Type B pancreatic cell (in vitro differentiated cells): ENCODE measurements at regions not wholly inside any gene's neighbourhood (a gene's known extent, or its start where the extent isn't known, plus 50 kb on each side); places are given as distances from the start of the nearest gene placed in this dataset.

Experiments
- DNase-seq: peaks from one replicate; pipeline ENCODE4 v3.0.0; 2021; ENCODE audit warnings: mixed read lengths; ENCODE audit not compliant: unreplicated experiment; ENCODE audit errors: extremely low spot score
- H3K27ac Mint-ChIP-seq: 2 replicates; pipeline ENCODE4 v1.8.0; 2021; ENCODE audit warnings: mild to moderate bottlenecking, mixed read lengths
- H3K27me3 Mint-ChIP-seq: 2 replicates; pipeline ENCODE4 v1.8.0; 2021; ENCODE audit warnings: mixed read lengths
- H3K36me3 Mint-ChIP-seq: 2 replicates; pipeline ENCODE4 v1.8.0; 2021; ENCODE audit warnings: mixed read lengths
- H3K4me1 Mint-ChIP-seq: one replicate; pipeline ENCODE4 v1.8.0; 2021; ENCODE audit warnings: mixed read lengths; ENCODE audit not compliant: unreplicated experiment
- H3K4me3 Mint-ChIP-seq: 2 replicates; pipeline ENCODE4 v1.8.0; 2021; ENCODE audit warnings: mild to moderate bottlenecking, mixed read lengths
- H3K9me3 Mint-ChIP-seq: 2 replicates; pipeline ENCODE4 v1.8.0; 2021; ENCODE audit warnings: mixed read lengths
- TF ChIP-seq, protein P1 (sequence below): fragments of 200-600 bp; sonication (generic); conservative IDR thresholded peaks from 2 replicates; pipeline ENCODE4 v1.5.0; 2021; ENCODE audit warnings: antibody characterized with exemption, mild to moderate bottlenecking

DNA sequence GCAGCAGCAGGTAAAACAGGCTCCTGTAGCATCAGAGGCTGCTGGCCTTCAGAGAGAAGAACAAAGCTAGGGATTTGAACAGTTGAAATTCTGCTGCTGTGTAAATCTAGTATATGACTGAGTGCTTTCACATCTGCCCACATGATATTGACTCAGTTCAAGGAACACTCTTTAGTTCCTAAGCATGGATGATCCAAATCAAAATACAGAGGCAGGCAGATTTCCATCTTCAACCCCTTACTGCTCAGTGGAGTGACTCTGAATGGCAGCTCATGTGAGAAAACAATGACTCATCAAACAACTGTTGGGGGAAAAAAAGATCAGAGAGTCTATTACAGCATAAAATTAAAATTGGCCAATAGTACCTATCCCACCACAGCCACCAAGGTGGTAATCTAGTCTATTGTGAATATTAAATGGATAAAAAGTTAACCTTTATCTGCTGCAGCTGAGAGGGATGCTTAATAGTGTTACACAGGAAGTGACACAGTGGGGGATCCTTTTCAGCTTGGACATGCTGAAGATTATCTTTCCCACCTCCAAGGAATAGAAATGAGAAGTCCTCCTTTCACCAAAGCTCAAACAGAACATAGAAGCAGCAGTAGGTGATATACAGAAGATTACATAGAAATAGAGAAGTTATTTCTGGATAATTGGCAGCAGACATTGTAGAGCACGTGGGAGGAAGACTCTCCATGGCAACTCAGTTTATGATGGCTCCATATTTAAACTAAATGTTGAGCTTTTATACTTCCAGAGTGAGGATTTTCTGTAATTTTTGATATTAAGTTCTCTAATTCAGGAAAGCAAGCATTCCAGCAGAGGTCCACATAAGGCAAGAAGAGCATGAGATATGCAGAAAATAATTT, 239.7 kb upstream of the ERCC4 start:
- H3K27me3 Mint-ChIP-seq = peaks cover 14% of the 10 kb centered on the region
- no peaks in the 10 kb centered on the region for H3K4me1 Mint-ChIP-seq
- TF ChIP-seq, protein P1, sequence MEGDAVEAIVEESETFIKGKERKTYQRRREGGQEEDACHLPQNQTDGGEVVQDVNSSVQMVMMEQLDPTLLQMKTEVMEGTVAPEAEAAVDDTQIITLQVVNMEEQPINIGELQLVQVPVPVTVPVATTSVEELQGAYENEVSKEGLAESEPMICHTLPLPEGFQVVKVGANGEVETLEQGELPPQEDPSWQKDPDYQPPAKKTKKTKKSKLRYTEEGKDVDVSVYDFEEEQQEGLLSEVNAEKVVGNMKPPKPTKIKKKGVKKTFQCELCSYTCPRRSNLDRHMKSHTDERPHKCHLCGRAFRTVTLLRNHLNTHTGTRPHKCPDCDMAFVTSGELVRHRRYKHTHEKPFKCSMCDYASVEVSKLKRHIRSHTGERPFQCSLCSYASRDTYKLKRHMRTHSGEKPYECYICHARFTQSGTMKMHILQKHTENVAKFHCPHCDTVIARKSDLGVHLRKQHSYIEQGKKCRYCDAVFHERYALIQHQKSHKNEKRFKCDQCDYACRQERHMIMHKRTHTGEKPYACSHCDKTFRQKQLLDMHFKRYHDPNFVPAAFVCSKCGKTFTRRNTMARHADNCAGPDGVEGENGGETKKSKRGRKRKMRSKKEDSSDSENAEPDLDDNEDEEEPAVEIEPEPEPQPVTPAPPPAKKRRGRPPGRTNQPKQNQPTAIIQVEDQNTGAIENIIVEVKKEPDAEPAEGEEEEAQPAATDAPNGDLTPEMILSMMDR = no peak
- DNase-seq = no peak
- H3K27ac Mint-ChIP-seq = no peak overlapping the region
- no peaks in the 10 kb centered on the region for H3K9me3 Mint-ChIP-seq
- no peak overlapping the region for H3K4me3 Mint-ChIP-seq
- no peaks in the 10 kb centered on the region for H3K36me3 Mint-ChIP-seq

GRCh38 chr16:13684819-13685563, 235.0 kb upstream of the ERCC4 start:
- no peak overlapping the region for H3K27ac Mint-ChIP-seq
- no peak for DNase-seq
- TF ChIP-seq, protein P1 = no peak
- peaks cover 10% of the 10 kb centered on the region for H3K27me3 Mint-ChIP-seq
- H3K36me3 Mint-ChIP-seq = no peaks in the 10 kb centered on the region
- no peak overlapping the region for H3K4me3 Mint-ChIP-seq
- no peaks in the 10 kb centered on the region for H3K9me3 Mint-ChIP-seq
- H3K4me1 Mint-ChIP-seq = no peaks in the 10 kb centered on the region

DNA sequence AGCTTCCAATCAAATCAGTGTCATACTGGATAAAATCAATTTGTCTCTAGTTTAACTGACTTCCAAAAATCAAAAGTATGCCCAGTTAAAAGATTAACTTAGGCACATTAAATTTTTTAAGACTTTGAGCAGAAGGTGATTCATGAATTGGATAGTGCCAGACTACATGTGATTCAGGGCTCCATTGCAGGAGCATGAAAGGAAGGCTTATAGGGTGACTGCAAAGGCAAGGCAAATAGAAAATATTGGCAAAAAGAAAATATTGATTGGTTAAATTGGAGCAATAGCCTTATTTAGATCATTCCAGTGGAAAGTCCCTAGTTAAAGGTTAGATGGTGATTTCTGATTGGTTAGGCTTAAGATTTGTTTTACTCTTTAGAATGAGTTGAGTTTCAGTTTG, 223.9 kb upstream of the ERCC4 start:
- H3K4me3 Mint-ChIP-seq = no peak overlapping the region
- peaks cover 16% of the 10 kb centered on the region for H3K9me3 Mint-ChIP-seq
- no peak for DNase-seq
- H3K27me3 Mint-ChIP-seq = no peaks in the 10 kb centered on the region
- TF ChIP-seq, protein P1 = no peak
- H3K27ac Mint-ChIP-seq = no peak overlapping the region
- H3K36me3 Mint-ChIP-seq = no peaks in the 10 kb centered on the region
- H3K4me1 Mint-ChIP-seq = no peaks in the 10 kb centered on the region

DNA sequence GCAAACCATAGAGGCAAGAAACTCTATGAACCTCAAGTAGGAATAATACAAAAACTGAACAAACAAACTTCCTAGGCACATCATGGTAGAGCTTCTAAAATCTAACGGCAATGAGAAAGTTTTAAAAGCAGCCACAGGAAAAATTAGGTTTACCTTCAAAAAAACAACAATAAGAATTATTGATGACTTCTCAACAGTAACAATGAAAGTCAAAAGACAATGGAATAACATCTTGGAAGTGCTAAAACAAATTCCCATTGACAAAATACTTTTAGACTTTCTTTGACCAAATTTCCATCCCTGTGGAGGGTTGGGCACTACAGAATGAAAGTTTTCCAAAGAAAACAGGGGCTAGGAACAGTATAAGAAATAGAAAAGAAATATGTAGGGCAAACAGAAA, 222.9 kb upstream of the ERCC4 start:
- TF ChIP-seq, protein P1 = no peak
- Mint-ChIP-seq H3K4me1 (no peaks in the 10 kb centered on the region), H3K4me3 (no peak overlapping the region), H3K27me3 (no peaks in the 10 kb centered on the region), H3K36me3 (no peaks in the 10 kb centered on the region), H3K27ac (no peak overlapping the region), H3K9me3 (peaks cover 16% of the 10 kb centered on the region)
- DNase-seq = no peak

GRCh38 chr16:13697568-13697967, 222.4 kb upstream of the ERCC4 start:
- Mint-ChIP-seq H3K9me3 (peaks cover 10% of the 10 kb centered on the region), H3K36me3 (no peaks in the 10 kb centered on the region), H3K4me3 (no peak overlapping the region), H3K27ac (no peak overlapping the region), H3K4me1 (no peaks in the 10 kb centered on the region), H3K27me3 (peaks cover under 1% of the 10 kb centered on the region)
- DNase-seq = no peak
- TF ChIP-seq, protein P1 = no peak
